Transverse colon (tissue), 4 donors: ENCODE measurements at regions not wholly inside any gene's neighbourhood (a gene's known extent, or its start where the extent isn't known, plus 50 kb on each side); places are given as distances from the start of the nearest gene placed in this dataset.

Experiments used
- DNase-seq: peaks from one replicate; pipeline ENCODE4 v3.0.0-alpha.2; 2019
- H3K27ac ChIP-seq, 4 donors: fragments of 200-600 bp; sonication (generic); 2 replicates each; pipeline ENCODE4 v1.5.1; 2016 to 2018; ENCODE audit warnings: inconsistent platforms in 4 of 4
- H3K27me3 ChIP-seq: fragments of 200-600 bp; sonication (generic); 2 replicates; pipeline ENCODE4 v1.5.1; 2017; ENCODE audit warnings: inconsistent platforms
- H3K36me3 ChIP-seq, 4 donors: fragments of 200-600 bp; sonication (generic); 2 replicates each; pipeline ENCODE4 v1.5.1; 2017 to 2019; ENCODE audit warnings: inconsistent platforms in 4 of 4
- H3K4me1 ChIP-seq, 4 donors: fragments of 200-600 bp; sonication (generic); 2 replicates each; pipeline ENCODE4 v1.5.1; 2017 to 2020; ENCODE audit warnings: inconsistent platforms in 4 of 4
- H3K4me3 ChIP-seq, 4 donors: fragments of 200-600 bp; sonication (generic); 1 replicate in 1 of 4; 2 replicates in 3 of 4; pipeline versions ENCODE4 v1.5.1 to v1.6.1; 2017 to 2019; ENCODE audit warnings: inconsistent platforms in 4 of 4
- H3K9me3 ChIP-seq, 2 donors: fragments of 200-600 bp; sonication (generic); 2 replicates each; pipeline ENCODE4 v1.5.1; 2017 to 2019; ENCODE audit warnings: inconsistent platforms in 2 of 2
- CTCF ChIP-seq, 5 experiments: fragments of 200-600 bp in 3 of 5; fragments of 450-650 bp in 2 of 5; sonication (generic) in 3 of 5; IDR thresholded peaks; 1 replicate in 2 of 5; 2 replicates in 3 of 5; pipeline ENCODE4 v1.5.1; 2016 to 2017; ENCODE audit warnings: antibody characterized with exemption in 5 of 5, inconsistent platforms in 3 of 5, mild to moderate bottlenecking in 2 of 5, moderate library complexity in 1 of 5
- EP300 ChIP-seq: sonication (generic); formaldehyde crosslinking; IDR thresholded peaks from one replicate; pipeline ENCODE4 v1.6.1; 2017; ENCODE audit warnings: antibody characterized with exemption, low read depth
- POLR2A ChIP-seq: fragments of 450-650 bp; IDR thresholded peaks from one replicate; pipeline ENCODE4 v1.6.1; 2016; ENCODE audit warnings: antibody characterized with exemption, mild to moderate bottlenecking, moderate library complexity
- POLR2AphosphoS5 ChIP-seq, 3 donors: sonication (generic); formaldehyde crosslinking; IDR thresholded peaks; one replicate each; pipeline ENCODE4 v1.6.1; 2016; ENCODE audit warnings: antibody characterized with exemption in 3 of 3
- WGBS, 2 donors: methylation state at CpG; one replicate each; pipeline ENCODE4 v1.1.5; 2018; ENCODE audit warnings: low coverage in 1 of 2; 5-methylcytosine and 5-hydroxymethylcytosine counted together
- in situ Hi-C, 4 donors: fragments of 200-750 bp; cut with MboI; loops; one replicate each; pipeline versions ENCODE4 v1.15.0 to v1.15.1; 2017; ENCODE audit warnings: low sequenced_read_pairs in 3 of 4, low pct_ligation_motif_present in 1 of 4, low pct_unique_long_range_greater_than_20kb in 1 of 4
- intact Hi-C: fragments of 100-400 bp; cut with DNase I; formaldehyde crosslinking; loops from one replicate; pipeline ENCODE4 v1.15.1; 2023; ENCODE audit warnings: low total_unique reads

GRCh38 chr3:34783876-34784275 lies 855.4 kb upstream of the ARPP21 start:
- in situ Hi-C loops: no loop called here
- Histone ChIP-seq H3K27ac (no peak overlapping the region), H3K9me3 (no peaks in the 10 kb centered on the region), H3K27me3 (no peaks in the 10 kb centered on the region), H3K36me3 (no peaks in the 10 kb centered on the region), H3K4me1 (no peaks in the 10 kb centered on the region), H3K4me3 (no peak overlapping the region)
- intact Hi-C loops: no loop called here
- no peak for DNase-seq
- TF ChIP-seq EP300 (no peak), POLR2A (no peak), POLR2AphosphoS5 (IDR thresholded peaks at IDR 0.05) (no peak), CTCF (IDR thresholded peaks at IDR 0.05) (no peak)

GRCh38 chr3:34793057-34793456 lies 846.3 kb upstream of the ARPP21 start:
- 63 to 76% methylated on average over 1 of the region's 1 CpG for WGBS, 2 donors

GRCh38 chr3:34807611-34808010 lies 831.7 kb upstream of the ARPP21 start:
- intact Hi-C loops (no loop called here), in situ Hi-C loops (no loop called here)
- 87 to 90% methylated on average over 1 of the region's 1 CpG for WGBS, 2 donors
- no peak overlapping the region for H3K4me3 ChIP-seq
- DNase-seq: no peak
- no peaks in the 10 kb centered on the region for H3K36me3 ChIP-seq
- no peak overlapping the region for H3K27ac ChIP-seq
- no peaks in the 10 kb centered on the region for H3K27me3 ChIP-seq
- TF ChIP-seq POLR2AphosphoS5 (IDR thresholded peaks at IDR 0.05): no peak
- no peak for TF ChIP-seq EP300
- no peak for TF ChIP-seq POLR2A
- no peak for TF ChIP-seq CTCF (IDR thresholded peaks at IDR 0.05)
- no peaks in the 10 kb centered on the region for H3K9me3 ChIP-seq
- H3K4me1 ChIP-seq: no peaks in the 10 kb centered on the region

More at GRCh38 chr3:34793057-34793456, 846.3 kb upstream of the ARPP21 start:
- Histone ChIP-seq H3K4me3 (no peak overlapping the region), H3K27me3 (no peaks in the 10 kb centered on the region), H3K4me1 (no peaks in the 10 kb centered on the region), H3K9me3 (no peaks in the 10 kb centered on the region), H3K36me3 (no peaks in the 10 kb centered on the region), H3K27ac (no peak overlapping the region)
- no peak for DNase-seq
- intact Hi-C loops: no loop called here
- TF ChIP-seq POLR2AphosphoS5 (IDR thresholded peaks at IDR 0.05) (no peak), EP300 (no peak), CTCF (IDR thresholded peaks at IDR 0.05) (no peak), POLR2A (no peak)
- in situ Hi-C loops: no loop called here

- Histone ChIP-seq H3K4me1 (no peaks in the 10 kb centered on the region), H3K36me3 (no peaks in the 10 kb centered on the region), H3K9me3 (no peaks in the 10 kb centered on the region), H3K4me3 (no peak overlapping the region), H3K27me3 (no peaks in the 10 kb centered on the region), H3K27ac (no peak overlapping the region)
- DNase-seq: no peak
- intact Hi-C loops: no loop called here
- in situ Hi-C loops: no loop called here
- TF ChIP-seq POLR2AphosphoS5 (IDR thresholded peaks at IDR 0.05) (no peak), CTCF (IDR thresholded peaks at IDR 0.05) (no peak), POLR2A (no peak), EP300 (no peak)
- WGBS, 2 donors: 80 to 84% methylated on average over 1 of the region's 1 CpG
These were observed 831.0 kb upstream of the ARPP21 start for GRCh38 chr3:34808287-34808686.
